ENCODE measurements at regions not wholly inside any gene's neighbourhood (a gene's known extent, or its start where the extent isn't known, plus 50 kb on each side); places are given as distances from the start of the nearest gene placed in this dataset.

GRCh38 chr3:76509179-76509830, 530.6 kb upstream of the ROBO2 start:
- TF ChIP-seq TAF1 (IDR thresholded peaks at IDR 0.05; ENCODE audit: low read depth, low read length) (no peak), MAX (IDR thresholded peaks at IDR 0.05) (no peak), USF2 (IDR thresholded peaks at IDR 0.05; ENCODE audit: low read length) (no peak), POLR2A (IDR thresholded peaks at IDR 0.05; ENCODE audit: control extremely low read depth in 1 of 2, low read depth in 2 of 2, low read length in 2 of 2) (no peak)

All from H1 (cell line).